HG03442 (cell line): ENCODE measurements at regions not wholly inside any gene's neighbourhood (a gene's known extent, or its start where the extent isn't known, plus 50 kb on each side); places are given as distances from the start of the nearest gene placed in this dataset.

Experiments used
- ATAC-seq: cut with Tn5 transposase; IDR thresholded peaks from one replicate; pipeline ENCODE4 v1.9.1; 2021; ENCODE audit warnings: mild to moderate bottlenecking, moderate library complexity; ENCODE audit not compliant: unreplicated experiment

DNA sequence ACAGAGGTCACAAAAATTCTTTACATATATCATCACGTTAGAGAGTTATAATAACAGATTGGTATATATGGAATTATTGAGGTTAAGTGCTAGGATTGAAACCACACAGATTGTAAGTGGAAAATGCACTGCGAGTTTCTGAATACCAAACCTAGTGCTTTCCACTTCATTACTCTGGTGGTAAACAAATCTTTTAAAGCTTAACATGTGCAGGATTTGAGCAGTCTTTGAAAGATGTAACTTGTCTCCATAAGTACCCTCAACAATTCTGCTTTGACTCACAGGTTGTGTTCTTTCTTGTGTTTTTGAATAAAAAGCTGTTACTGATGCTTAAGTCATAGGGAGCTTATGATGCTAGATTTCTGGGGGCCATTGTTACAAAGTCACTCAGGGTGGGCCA, 314.7 kb upstream of the DACH1 start:
- ATAC-seq: no peak

GRCh38 chr13:72180253-72180952, 313.4 kb upstream of the DACH1 start:
- no peak for ATAC-seq

GRCh38 chr13:72174549-72174948, 307.5 kb upstream of the DACH1 start:
- no peak for ATAC-seq

DNA sequence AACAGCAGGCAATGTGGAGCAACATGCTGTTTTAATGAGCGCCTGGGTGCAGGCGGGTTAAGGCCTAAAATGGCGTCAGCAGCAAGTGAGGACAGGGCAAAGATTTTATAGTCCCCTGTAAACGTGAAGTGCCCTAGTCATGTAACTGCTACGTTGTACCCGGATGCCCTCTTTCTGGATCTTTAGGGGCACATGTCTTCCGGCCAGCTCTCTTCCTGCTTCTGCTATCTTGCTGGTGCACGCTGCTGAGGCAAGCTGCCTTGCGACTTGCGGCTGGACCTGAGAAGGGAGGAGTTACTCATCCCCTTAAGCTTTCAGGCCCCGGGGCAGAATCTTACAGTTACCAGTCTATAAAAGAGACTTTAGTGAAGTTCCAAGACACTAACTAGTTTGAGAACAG, 303.6 kb upstream of the DACH1 start:
- ATAC-seq: no peak

DNA sequence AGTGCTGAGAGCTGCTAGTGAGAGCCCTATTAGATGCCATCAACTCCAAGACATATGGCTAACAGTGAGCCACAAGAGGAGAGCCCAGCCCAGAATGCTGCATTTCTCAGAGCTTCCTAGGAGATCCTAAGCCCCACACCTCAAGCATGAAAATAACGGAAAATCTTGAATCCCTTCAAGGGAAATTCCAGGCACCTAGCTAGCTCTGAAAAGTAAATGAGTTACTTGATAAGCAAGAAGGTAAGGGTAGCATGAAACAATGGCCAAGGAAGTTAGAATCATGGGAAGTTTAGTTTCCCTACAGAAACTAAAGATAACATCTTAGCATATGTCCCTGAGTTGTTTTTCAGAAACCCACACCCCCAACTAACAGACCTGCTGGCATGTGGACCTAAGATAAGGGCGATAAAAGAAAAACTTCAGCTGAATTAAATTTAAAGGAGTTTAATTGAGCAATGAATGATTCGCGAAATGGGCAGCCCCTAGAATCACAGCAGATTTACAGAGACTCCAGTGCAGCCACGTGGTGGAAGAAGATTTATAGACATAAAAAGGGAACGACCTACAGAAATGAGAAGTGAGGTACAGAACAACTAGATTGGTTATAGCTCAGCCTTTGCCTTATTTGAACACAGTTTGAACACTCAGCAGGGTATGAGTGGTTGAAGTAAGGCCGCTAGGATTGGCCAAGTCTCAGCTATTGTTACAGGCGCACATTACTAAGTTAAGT, 301.3 kb upstream of the DACH1 start:
- no peak for ATAC-seq

GRCh38 chr13:72166102-72166650, 299.2 kb upstream of the DACH1 start:
- no peak for ATAC-seq

GRCh38 chr13:72165276-72165675, 298.3 kb upstream of the DACH1 start:
- ATAC-seq: no peak

GRCh38 chr13:72164811-72165210, 297.8 kb upstream of the DACH1 start:
- no peak for ATAC-seq

- ATAC-seq: no peak
Observed at GRCh38 chr13:72163678-72164077, 296.7 kb upstream of the DACH1 start.

- no peak for ATAC-seq
Observed at GRCh38 chr13:72160977-72161376, 294.0 kb upstream of the DACH1 start.

GRCh38 chr13:72156760-72157159, 289.8 kb upstream of the DACH1 start:
- ATAC-seq: no peak

DNA sequence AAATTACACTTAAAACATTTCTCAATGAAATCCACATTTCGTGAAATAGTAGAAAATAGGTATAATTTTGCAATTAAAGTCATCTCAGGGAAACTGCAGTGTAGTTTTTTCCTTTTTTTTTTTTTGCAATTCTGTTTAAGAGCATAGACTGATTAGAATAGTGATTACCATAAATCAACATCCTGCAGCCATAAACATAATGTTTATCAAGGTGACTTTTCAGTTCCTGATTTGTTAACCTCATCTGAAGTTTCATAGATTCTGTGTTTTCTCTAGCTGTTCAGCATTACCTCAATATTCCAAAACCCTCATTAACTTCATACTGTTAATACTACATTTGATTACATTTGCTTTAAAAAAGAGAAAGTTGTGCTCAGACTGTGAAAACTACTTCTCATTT, 286.3 kb upstream of the DACH1 start:
- ATAC-seq: no peak

DNA sequence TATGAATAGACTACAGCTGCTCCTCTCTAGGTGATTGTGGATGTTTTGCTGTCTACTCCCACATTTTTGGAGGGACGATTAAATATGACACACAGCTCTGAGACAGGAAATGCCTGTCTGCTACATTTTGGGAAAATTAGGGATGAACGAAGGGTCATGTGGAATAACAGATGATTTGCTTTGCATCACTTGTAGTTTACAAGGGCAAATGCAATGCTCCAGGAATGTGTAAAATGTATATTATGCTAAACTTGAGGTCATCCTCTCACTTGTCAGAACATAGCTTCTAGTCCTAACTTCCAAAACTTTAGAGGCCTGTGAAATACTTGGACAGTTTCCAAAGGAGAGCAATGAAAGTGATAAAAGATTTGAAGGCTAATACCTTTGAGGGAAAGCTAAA, 284.2 kb upstream of the DACH1 start:
- ATAC-seq: no peak

DNA sequence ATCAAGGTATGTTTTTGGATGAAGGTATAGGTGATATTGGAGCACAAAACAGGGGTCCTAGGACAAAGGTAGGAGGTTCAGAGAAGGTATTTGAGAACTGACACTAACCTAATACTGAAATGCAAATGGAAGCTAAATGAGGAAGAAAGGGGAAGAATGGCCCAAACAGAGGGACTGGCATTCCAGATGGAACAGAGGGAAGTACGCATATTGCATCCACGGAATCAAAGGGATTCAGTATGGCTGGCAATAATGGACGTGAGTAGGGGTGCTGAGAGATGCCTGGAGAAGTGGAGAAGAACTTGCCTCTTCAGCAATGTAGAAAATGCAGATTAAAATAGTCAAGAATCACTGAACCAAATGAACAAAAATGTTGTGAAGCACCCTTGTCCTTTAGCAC, 283.5 kb upstream of the DACH1 start:
- no peak for ATAC-seq

DNA sequence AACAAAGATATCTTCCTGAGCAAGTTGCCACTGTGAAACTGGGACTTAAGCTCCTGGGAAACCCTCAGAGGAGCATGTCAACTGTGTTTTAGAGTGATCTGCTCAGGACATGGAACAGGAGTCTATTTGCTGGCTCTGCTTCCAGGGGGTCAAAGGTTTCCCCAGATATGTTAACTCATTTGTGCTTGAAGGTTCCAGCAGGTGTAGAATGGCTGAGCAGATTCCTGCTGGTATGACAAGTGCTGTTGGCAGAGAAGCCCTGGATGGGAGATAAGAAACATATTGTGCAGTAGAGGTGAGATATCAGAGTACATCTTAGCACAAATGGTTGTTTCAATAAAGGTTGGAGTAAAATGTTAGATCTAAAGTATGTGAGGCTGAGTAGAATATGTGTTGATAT, 282.7 kb upstream of the DACH1 start:
- ATAC-seq: no peak

GRCh38 chr13:72146816-72147215, 279.8 kb upstream of the DACH1 start:
- ATAC-seq: no peak

- no peak for ATAC-seq
Observed at GRCh38 chr13:72145383-72145782, 278.4 kb upstream of the DACH1 start.

DNA sequence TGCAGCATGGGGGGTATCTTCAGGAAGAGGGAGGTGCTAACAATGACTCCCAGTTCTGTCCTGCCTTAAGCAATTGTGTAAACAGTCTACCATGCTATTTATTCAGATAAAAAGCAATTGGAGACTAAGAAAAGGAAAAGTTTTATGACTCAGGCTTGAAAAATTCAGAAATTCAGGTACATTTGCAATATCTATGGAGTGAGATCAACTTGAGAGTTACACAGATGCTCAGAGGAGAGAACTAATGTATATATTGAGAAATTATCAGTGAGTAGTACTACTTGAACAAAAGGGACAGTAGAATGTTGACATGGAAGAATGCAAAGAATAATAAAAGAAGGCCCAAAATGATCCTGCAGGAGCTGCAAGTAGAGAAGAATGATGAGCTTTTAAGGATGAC, 277.6 kb upstream of the DACH1 start:
- no peak for ATAC-seq

- ATAC-seq: no peak
Observed at GRCh38 chr13:72141855-72142519, 275.0 kb upstream of the DACH1 start.

GRCh38 chr13:72139192-72139591, 272.2 kb upstream of the DACH1 start:
- ATAC-seq: no peak

- no peak for ATAC-seq
Observed at GRCh38 chr13:72132075-72132474, 265.1 kb upstream of the DACH1 start.

DNA sequence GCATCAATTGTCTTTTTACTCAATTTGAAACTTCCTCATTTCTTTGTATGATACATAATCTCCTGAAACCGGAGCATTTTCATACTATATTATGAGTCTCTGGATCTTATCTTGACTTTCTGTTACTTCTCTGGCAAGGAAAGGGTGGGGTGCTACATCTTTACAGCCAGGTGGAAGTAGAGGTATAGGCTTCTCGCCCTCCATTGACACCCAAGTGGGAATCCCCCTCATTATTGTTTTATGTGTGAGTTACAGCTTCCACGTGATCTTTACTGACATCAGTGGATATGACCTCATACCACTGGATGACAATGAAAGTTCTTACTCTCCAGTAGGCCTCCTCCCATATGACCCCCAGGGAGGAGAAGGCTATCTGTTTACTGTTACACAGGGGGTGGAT, 262.1 kb upstream of the DACH1 start:
- no peak for ATAC-seq
